Trophoblast cell (in vitro differentiated cells and primary cell): ENCODE measurements at regions not wholly inside any gene's neighbourhood (a gene's known extent, or its start where the extent isn't known, plus 50 kb on each side); places are given as distances from the start of the nearest gene placed in this dataset.

Experiments used
- DNase-seq, 2 donors: peaks; one replicate each; pipeline ENCODE4 v3.0.0-alpha.2; 2016
- H2AFZ ChIP-seq: 2 replicates; pipeline ENCODE4 v1.6.1; 2013; ENCODE audit warnings: low read length, moderate library complexity, mild to moderate bottlenecking; ENCODE audit not compliant: insufficient read depth, poor library complexity
- H2AK5ac ChIP-seq: 2 replicates; pipeline ENCODE4 v1.6.1; 2013; ENCODE audit warnings: mild to moderate bottlenecking, low read length
- H2BK120ac ChIP-seq: 2 replicates; pipeline ENCODE4 v1.6.1; 2013; ENCODE audit warnings: low read length, mild to moderate bottlenecking, moderate library complexity; ENCODE audit not compliant: insufficient read depth, poor library complexity
- H2BK12ac ChIP-seq: 2 replicates; pipeline ENCODE4 v1.6.1; 2013; ENCODE audit warnings: mild to moderate bottlenecking, low read length, moderate library complexity
- H2BK5ac ChIP-seq: 2 replicates; pipeline ENCODE4 v1.6.1; 2013; ENCODE audit warnings: low read length, low read depth, moderate library complexity, mild to moderate bottlenecking; ENCODE audit not compliant: poor library complexity
- H3K14ac ChIP-seq: 2 replicates; pipeline ENCODE4 v1.6.1; 2013; ENCODE audit warnings: mild to moderate bottlenecking, low read length
- H3K18ac ChIP-seq: 2 replicates; pipeline ENCODE4 v1.6.1; 2013; ENCODE audit warnings: mild to moderate bottlenecking, low read length
- H3K23ac ChIP-seq: 2 replicates; pipeline ENCODE4 v1.6.1; 2013; ENCODE audit warnings: low read length
- H3K27ac ChIP-seq: 2 replicates; pipeline ENCODE4 v1.5.1; 2013; ENCODE audit warnings: low read depth, mild to moderate bottlenecking, inconsistent platforms, low read length, moderate library complexity
- H3K27me3 ChIP-seq: 2 replicates; pipeline ENCODE4 v1.6.1; 2013; ENCODE audit warnings: inconsistent platforms, mild to moderate bottlenecking, low read length, moderate library complexity; ENCODE audit not compliant: insufficient read depth
- H3K36me3 ChIP-seq, 2 experiments: 1 replicate in 1 of 2; 2 replicates in 1 of 2; pipeline ENCODE4 v1.6.1; 2013; ENCODE audit warnings: low read length in 2 of 2, mild to moderate bottlenecking in 2 of 2, moderate library complexity in 1 of 2; ENCODE audit not compliant: insufficient read depth in 2 of 2, control insufficient read depth in 1 of 2
- H3K4ac ChIP-seq: 2 replicates; pipeline ENCODE4 v1.6.1; 2013; ENCODE audit warnings: low read depth, mild to moderate bottlenecking, low read length, moderate library complexity
- H3K4me1 ChIP-seq, 2 experiments: 1 replicate in 1 of 2; 2 replicates in 1 of 2; pipeline ENCODE4 v1.6.1; 2013; ENCODE audit warnings: low read length in 2 of 2, mild to moderate bottlenecking in 2 of 2, moderate library complexity in 1 of 2; ENCODE audit not compliant: insufficient read depth in 2 of 2, control insufficient read depth in 1 of 2
- H3K4me2 ChIP-seq: 2 replicates; pipeline ENCODE4 v1.6.1; 2013; ENCODE audit warnings: inconsistent platforms, mild to moderate bottlenecking, low read length, moderate library complexity
- H3K4me3 ChIP-seq: 2 replicates; pipeline ENCODE4 v1.5.1; 2013; ENCODE audit warnings: mild to moderate bottlenecking, low read depth, low read length, inconsistent platforms
- H3K79me1 ChIP-seq: one replicate; pipeline ENCODE4 v1.6.1; 2013; ENCODE audit warnings: low read length
- H3K79me2 ChIP-seq: 2 replicates; pipeline ENCODE4 v1.6.1; 2013; ENCODE audit warnings: low read length, mild to moderate bottlenecking; ENCODE audit not compliant: control insufficient read depth, insufficient read depth, poor library complexity
- H3K9ac ChIP-seq: 2 replicates; pipeline ENCODE4 v1.6.1; 2013; ENCODE audit warnings: mild to moderate bottlenecking, low read length
- H3K9me3 ChIP-seq: 2 replicates; pipeline ENCODE4 v1.6.1; 2013; ENCODE audit warnings: low read depth, mild to moderate bottlenecking, control low read depth, inconsistent platforms, low read length; ENCODE audit not compliant: insufficient read depth
- H4K12ac ChIP-seq: 2 replicates; pipeline ENCODE4 v1.6.1; 2013; ENCODE audit warnings: low read depth, mild to moderate bottlenecking, low read length, moderate library complexity
- H4K8ac ChIP-seq: 2 replicates; pipeline ENCODE4 v1.6.1; 2013; ENCODE audit warnings: low read depth, mild to moderate bottlenecking, low read length, moderate library complexity
- H4K91ac ChIP-seq: one replicate; pipeline ENCODE4 v1.6.1; 2013; ENCODE audit warnings: low read depth, mild to moderate bottlenecking, low read length, moderate library complexity
- WGBS: extraction: QIAGEN DNeasy Blood & Tissue Kit; methylation state at CpG from one replicate; pipeline ENCODE4 v1.1.7; 2013; ENCODE audit warnings: missing lambda C conversion rate; ENCODE audit not compliant: insufficient read length, insufficient coverage; ENCODE audit errors: extremely low coverage; 5-methylcytosine and 5-hydroxymethylcytosine counted together

DNA sequence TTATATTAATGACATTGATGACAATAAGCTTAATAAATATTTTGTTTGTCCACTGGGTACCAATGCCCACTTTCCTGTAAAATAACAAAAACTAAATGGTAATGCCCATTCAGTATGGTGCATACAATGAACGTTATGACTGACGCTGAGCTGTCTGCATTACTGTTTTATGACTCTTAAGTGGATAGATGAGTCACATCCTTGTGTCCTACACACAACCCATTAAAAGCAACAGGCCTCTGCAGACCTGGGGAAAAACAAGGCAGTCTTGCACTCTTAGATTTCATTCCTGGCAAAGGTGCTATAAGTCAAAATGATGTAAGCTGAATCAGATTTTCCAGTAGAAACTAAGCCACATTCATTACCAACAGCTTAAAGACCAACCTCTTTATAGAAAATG lies 176.3 kb upstream of the TMEM45B start:
- Histone ChIP-seq H3K36me3 (no peaks in the 10 kb centered on the region), H3K4me2 (no peak overlapping the region), H3K27me3 (no peaks in the 10 kb centered on the region), H3K18ac (no peak overlapping the region), H4K8ac (no peak overlapping the region), H2BK12ac (no peak overlapping the region), H3K9me3 (no peaks in the 10 kb centered on the region), H3K79me1 (peaks cover 10% of the 10 kb centered on the region), H4K12ac (no peak overlapping the region), H3K4me1 (peaks cover 7 to 18% of the 10 kb centered on the region in 2 experiments), H2AFZ (no peak overlapping the region), H3K79me2 (no peaks in the 10 kb centered on the region), H3K4me3 (no peak overlapping the region), H2BK5ac (peak overlapping the region; percentile 38), H3K14ac (no peak overlapping the region), H2AK5ac (no peak overlapping the region), H3K4ac (no peak overlapping the region), H3K9ac (no peak overlapping the region), H4K91ac (no peak overlapping the region), H3K23ac (no peak overlapping the region), H2BK120ac (no peak overlapping the region), H3K27ac (peak overlapping the region; percentile 63)
- no CpG with 5 or more reads among the region's 2 CpGs for WGBS
- peak in 1 of 2 donors; percentile 32 for DNase-seq

GRCh38 chr11:129640671-129641070 lies 175.0 kb upstream of the TMEM45B start:
- no peaks in the 10 kb centered on the region for H3K36me3 ChIP-seq
- H3K79me2 ChIP-seq = no peaks in the 10 kb centered on the region
- peak overlapping the region; percentile 30 for H3K18ac ChIP-seq
- no peak overlapping the region for H3K4me2 ChIP-seq
- H3K79me1 ChIP-seq = peaks cover 11% of the 10 kb centered on the region
- no peaks in the 10 kb centered on the region for H3K9me3 ChIP-seq
- H2BK120ac ChIP-seq = peak overlapping the region; percentile 25
- peak overlapping the region; percentile 63 for H3K14ac ChIP-seq
- no CpG with 5 or more reads among the region's 5 CpGs for WGBS
- H4K91ac ChIP-seq = peak overlapping the region; percentile 32
- H2BK5ac ChIP-seq = peak overlapping the region; percentile 31
- H3K4ac ChIP-seq = no peak overlapping the region
- no peak overlapping the region for H3K27ac ChIP-seq
- no peak overlapping the region for H2AK5ac ChIP-seq
- no peak overlapping the region for H3K4me3 ChIP-seq
- no peak for DNase-seq
- no peak overlapping the region for H3K23ac ChIP-seq
- no peaks in the 10 kb centered on the region for H3K27me3 ChIP-seq
- no peak overlapping the region for H3K9ac ChIP-seq
- no peak overlapping the region for H2AFZ ChIP-seq
- H4K12ac ChIP-seq = no peak overlapping the region
- H2BK12ac ChIP-seq = peak overlapping the region; percentile 91
- H4K8ac ChIP-seq = peak overlapping the region; percentile 47
- H3K4me1 ChIP-seq = peaks cover 7 to 25% of the 10 kb centered on the region in 2 experiments

- DNase-seq = no peak
- Histone ChIP-seq H3K4me1 (peaks cover 7 to 24% of the 10 kb centered on the region in 2 experiments), H3K79me2 (no peaks in the 10 kb centered on the region), H3K27ac (no peak overlapping the region), H2BK120ac (no peak overlapping the region), H3K9ac (no peak overlapping the region), H2AK5ac (no peak overlapping the region), H3K36me3 (no peaks in the 10 kb centered on the region), H3K9me3 (no peaks in the 10 kb centered on the region), H3K27me3 (no peaks in the 10 kb centered on the region), H3K23ac (no peak overlapping the region), H4K91ac (peak overlapping the region; percentile 3), H2BK12ac (peak overlapping the region; percentile 27), H3K14ac (no peak overlapping the region), H2BK5ac (no peak overlapping the region), H4K8ac (no peak overlapping the region), H3K18ac (no peak overlapping the region), H3K79me1 (peaks cover 10% of the 10 kb centered on the region), H3K4ac (no peak overlapping the region), H4K12ac (no peak overlapping the region), H3K4me3 (no peak overlapping the region), H3K4me2 (no peak overlapping the region), H2AFZ (no peak overlapping the region)
- no CpG with 5 or more reads among the region's 6 CpGs for WGBS
Observed at GRCh38 chr11:129643031-129643721, 172.5 kb upstream of the TMEM45B start.

DNA sequence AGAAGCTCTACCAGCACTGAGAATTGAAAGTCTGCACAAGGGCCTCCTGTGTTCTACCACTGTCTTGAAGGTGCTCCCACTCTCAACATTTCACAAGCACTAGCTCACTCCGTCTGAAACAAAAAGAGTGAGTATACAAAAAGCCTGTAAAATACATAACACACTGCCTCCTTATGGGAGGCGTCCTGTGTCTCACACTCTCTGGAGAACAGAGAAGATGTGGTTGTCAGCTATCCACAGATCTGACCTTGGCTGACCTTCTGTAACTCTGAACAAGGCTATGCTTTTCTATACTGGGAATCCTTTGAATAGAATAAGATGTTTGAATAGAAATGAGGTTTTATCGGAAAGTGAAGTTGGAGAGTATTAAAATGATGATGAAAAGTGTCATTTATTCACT lies 171.3 kb upstream of the TMEM45B start:
- H3K27ac ChIP-seq = no peak overlapping the region
- no peak overlapping the region for H2BK120ac ChIP-seq

More for the DNA sequence above, 171.3 kb upstream of the TMEM45B start:
- Histone ChIP-seq H3K18ac (no peak overlapping the region), H2BK5ac (no peak overlapping the region), H3K4ac (no peak overlapping the region), H3K9me3 (no peaks in the 10 kb centered on the region), H3K79me1 (peaks cover 6% of the 10 kb centered on the region), H3K27me3 (no peaks in the 10 kb centered on the region), H4K8ac (no peak overlapping the region), H2BK12ac (no peak overlapping the region), H3K36me3 (no peaks in the 10 kb centered on the region), H3K14ac (no peak overlapping the region), H2AK5ac (no peak overlapping the region), H3K9ac (no peak overlapping the region), H2AFZ (no peak overlapping the region), H4K91ac (no peak overlapping the region), H3K23ac (no peak overlapping the region), H4K12ac (no peak overlapping the region), H3K4me1 (peaks cover 3 to 20% of the 10 kb centered on the region in 2 experiments), H3K4me2 (no peak overlapping the region), H3K4me3 (no peak overlapping the region), H3K79me2 (no peaks in the 10 kb centered on the region)
- DNase-seq = no peak
- 100% methylated on average over 1 of the region's 3 CpGs for WGBS
